GM18861 (cell line): ENCODE measurements at regions not wholly inside any gene's neighbourhood (a gene's known extent, or its start where the extent isn't known, plus 50 kb on each side); places are given as distances from the start of the nearest gene placed in this dataset.
"Not testable (repeated sequence)": the region's sequence is repeated elsewhere in the genome, so short reads cannot be mapped to it uniquely, and the experiment has no call there.

Experiments used
- ATAC-seq: cut with Tn5 transposase; IDR thresholded peaks from one replicate; pipeline ENCODE4 v1.9.1; 2021; ENCODE audit not compliant: unreplicated experiment

DNA sequence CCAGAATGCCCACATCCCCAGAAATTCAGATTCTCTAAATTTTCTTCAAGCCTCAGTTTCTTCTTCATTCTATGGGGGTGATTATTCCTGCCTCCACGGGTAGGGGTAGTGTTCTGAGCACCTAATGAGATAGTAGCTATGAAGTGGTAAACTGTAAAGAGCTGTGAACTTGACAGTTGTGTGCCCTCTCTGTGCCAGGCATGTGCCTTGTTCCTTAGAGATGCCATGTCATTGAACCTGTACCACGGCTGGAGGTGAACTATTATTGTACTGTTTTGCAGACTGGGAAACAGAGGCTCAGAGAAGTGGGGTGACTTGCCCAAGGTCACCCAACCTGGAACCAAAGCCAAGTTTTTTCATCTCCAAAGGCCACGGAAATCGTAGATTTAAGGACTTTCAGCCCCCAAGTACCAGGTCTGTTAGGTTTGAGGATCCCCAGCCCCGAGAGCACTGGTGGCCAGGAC, 67.7 kb upstream of the SIRPA start:
- ATAC-seq = no peak

GRCh38 chr20:1825938-1826445, 69.2 kb upstream of the SIRPA start:
- no peak for ATAC-seq

GRCh38 chr20:1825507-1825906, 69.7 kb upstream of the SIRPA start:
- ATAC-seq = no peak

GRCh38 chr20:1824834-1825233, 70.4 kb upstream of the SIRPA start:
- ATAC-seq = no peak

- ATAC-seq = no peak
These were observed 71.0 kb upstream of the SIRPA start for GRCh38 chr20:1824181-1824580.

DNA sequence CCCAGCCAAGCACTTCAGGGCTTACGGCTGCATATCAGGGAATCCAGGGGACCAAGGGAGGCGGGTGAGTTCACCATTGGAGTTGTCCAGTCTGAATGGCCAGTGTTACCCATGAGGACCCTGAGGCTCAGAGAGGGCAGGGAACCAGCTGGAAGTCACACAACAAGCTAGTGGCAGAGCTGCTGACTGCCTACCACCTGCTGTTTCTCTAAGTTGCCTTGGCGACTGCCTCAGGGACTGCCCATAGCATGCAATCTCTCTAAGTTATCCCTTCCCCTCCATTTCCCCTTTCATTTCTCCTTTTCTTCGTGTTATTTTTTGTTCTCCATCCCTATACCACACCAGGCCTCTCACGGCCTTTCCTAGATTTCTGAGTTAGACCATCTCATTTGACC, 71.8 kb upstream of the SIRPA start:
- no peak for ATAC-seq

DNA sequence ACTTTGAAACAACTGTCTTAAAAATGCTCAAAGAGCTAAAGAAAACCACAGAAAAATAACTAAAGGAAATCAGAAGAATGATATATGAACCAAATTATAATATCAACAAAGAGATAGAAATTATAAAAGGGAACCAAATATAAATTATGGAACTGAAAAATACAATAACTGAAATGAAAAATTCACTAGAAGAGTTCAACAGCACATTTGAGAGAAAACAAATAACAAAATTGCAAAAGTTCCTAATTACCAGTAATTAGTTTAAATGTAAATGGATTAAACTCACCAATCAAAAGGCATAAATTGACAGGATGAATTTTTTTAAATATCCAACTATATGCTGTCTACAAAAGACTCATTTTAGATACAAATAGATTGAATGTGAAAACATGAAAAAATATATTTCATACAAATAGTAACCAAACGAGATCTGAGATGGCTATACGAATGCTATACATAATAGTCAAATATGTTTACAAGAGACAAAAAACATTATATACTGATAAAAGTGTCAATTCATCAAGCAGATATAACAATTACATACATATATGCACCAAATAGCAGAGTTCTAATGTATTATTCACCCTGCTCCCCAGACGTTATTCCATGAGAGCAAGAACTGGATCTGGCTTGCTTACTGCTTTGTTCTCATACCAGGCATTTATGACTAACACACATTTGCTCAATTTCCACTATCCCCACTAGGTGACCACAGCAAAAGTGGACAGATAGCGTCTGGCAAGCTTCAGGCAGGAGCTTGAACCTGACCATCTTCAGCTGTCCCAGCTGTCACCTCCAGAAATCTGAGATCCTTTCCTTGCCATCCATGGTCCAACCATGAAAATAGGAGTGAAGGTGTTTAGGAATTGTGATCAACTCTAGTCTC, 72.4 kb upstream of the SIRPA start:
- ATAC-seq = no peak

GRCh38 chr20:1820138-1821079, 74.8 kb upstream of the SIRPA start:
- ATAC-seq = no peak

DNA sequence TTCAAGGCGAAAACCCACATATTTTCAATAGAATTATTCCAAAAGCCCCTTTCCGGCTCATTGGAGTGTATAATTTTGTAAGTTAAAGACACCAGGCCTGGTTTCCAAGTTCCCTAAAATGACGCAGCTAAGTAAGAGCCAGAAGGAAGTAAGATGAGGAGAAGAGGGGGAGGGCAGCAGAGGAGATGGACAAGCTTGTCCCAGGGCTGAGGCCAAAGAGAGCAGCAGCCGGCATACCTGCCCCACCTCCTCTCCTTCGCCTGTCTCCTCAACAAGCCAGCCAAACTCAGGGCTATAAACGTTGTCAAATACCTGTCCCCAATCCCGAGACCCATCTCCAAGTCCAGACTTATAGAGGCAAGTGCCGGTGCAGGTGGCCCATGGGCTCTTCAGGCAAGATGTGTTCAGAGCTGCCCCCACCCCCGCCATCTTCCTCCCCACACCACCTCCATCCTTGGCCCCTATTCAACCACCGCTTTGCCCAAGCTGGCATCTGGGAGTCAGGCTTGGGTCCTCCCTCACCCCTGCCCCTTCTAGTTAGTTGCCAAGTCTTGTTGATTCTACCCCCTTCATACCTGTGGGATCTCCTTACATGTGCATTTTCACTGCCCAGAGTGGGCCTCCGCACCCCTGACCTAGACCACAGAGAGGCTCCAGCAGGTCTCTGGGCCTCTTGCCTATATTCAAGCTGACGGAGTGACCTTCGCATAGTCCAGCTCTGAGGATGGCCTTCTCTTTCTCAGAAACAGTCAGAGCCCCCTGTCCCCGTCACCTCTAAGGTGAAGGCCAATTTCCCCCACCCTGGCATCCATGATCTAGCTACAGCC, 75.7 kb upstream of the SIRPA start:
- no peak for ATAC-seq

DNA sequence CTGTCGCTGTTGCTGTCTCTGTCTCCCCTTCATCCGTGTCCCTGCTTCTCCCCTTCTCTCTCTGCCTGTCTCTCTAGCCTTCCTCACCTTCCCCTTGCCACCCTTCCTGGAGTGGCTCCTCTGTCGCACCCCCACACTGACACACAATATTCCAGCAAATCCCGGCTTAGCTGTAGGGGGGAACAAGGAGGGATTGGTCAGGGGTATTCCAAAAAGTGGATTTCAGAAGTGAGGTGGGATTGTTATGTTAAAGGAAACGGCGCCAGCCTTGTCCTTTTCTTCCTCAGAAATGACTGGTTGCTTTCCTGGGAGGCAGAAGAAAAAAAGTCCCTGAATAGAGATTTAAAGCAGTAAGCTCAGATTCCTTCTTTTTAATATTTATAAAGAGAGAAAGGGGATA, 76.3 kb upstream of the SIRPA start:
- ATAC-seq = no peak

DNA sequence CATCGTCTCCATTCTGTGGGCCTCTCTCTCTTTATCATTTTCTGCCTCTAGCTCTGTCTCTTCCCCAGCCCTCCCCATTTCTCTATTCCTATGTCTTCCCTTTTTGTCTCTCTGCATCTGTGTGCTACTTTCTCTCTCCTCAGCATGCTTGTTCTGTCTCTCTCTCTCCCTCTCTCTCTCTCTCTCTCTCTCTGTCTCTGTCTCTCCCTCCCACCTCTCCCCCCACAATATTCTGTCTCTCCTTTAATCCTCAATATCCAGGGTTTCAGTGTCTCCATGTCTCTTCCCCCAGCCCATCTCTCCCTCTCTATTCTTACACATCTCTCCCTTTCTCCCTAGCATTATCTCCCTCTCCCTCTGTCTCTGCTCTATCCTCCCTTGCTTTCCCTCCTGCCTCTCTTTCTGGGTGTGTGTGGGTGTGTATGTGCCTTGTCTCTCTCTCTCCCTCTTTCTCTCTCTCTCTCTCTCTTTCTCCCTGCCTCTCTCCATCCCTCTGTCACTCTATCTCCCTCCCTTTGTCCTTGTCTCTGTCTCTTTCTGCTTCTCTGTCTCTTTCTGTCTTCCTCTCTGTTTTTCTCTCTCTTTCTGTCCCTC, 76.9 kb upstream of the SIRPA start:
- ATAC-seq = no peak

- ATAC-seq = no peak
These were observed 77.5 kb upstream of the SIRPA start for GRCh38 chr20:1817577-1818211.

DNA sequence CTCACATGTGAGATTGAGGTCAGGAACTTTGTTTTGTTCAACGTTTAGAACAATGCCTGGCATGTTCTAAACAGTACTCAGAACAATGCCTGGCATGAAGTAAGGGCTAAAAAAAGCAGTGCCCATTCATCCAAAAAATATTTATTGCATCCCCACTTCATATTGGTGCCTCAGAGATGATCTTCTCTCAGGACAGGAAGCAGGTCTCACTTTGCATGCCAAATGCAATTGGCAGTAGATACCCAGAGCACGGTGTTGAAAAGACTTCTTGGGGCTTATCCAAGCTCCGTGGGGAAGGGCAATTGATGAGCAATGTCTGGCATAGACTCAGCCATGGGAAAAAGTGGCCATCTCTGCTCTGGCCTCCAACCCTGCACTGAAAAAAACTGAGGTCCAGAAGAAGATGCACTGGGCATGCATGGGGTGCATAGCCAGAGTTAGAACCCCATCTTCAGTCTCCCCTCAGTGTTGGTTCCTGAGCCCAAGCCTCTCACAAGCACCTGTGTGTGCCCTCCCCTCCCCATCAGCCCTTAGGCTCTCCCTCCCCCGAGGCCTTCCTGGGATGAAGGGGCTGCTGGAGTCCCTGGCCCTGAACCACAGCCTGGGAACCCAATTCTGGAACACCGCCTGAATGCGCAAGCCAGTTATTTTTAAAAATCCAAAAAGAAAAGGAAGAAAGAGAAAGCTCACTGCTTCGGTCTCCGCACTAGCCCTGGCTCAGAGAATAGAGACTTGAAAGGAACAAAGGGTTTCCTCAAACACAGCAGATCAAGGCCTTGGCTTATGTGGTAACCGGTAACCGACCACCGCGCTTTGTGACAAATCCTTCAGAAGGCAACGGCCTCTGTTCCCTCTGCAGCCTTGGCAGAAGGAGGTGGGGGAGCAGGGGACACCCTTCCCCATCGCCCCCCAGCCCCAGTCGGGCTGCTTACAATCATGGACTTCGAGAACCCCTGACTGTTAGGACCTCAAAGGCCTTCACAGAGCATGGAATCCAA, 78.5 kb upstream of the SIRPA start:
- ATAC-seq = no peak

- no peak for ATAC-seq
These were observed 79.6 kb upstream of the SIRPA start for GRCh38 chr20:1815502-1816085.

DNA sequence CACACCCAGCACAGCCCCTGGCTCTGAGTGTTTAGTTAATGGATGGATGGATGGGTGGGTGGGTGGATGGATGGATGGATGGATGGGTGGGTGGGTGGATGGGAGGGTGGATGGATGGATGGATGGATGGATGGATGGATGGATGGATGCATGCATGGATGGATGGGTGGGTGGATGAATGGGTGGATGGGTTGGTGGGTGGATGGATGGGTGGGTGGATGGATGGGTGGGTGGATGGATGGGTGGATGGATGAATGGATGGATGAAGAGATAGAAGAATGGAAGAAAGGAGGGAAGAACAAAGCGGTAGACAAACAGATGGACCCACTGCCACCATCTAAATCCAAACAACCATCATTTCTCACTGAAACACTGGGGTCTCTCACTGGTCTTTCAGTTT, 80.3 kb upstream of the SIRPA start:
- ATAC-seq = not testable (repeated sequence)

- no peak for ATAC-seq
These were observed 81.3 kb upstream of the SIRPA start for GRCh38 chr20:1813674-1814635.

DNA sequence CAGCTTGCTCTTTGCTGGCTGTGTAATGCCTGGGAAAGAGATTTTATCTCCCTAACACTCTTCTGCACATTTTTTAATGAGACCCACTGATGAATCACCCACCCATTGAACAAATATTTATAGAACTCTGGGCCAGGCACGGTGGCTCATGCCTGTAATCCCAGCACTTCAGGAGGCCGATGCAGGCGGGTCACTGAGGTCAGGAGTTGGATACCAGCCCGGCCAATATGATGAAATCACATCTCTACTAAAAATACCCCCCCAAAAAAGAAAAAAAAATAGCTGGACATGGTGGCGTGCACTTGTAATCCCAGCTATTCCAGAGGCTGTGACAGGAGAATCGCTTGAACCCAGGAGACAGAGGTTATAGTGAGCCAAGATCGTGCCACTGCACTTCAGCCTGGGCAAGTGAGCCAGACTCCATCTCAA, 82.1 kb upstream of the SIRPA start:
- no peak for ATAC-seq
